H1 (cell line): ENCODE measurements at regions not wholly inside any gene's neighbourhood (a gene's known extent, or its start where the extent isn't known, plus 50 kb on each side); places are given as distances from the start of the nearest gene placed in this dataset.

Experiments
- CHD2 ChIP-seq: IDR thresholded peaks from 2 replicates; pipeline ENCODE4 v1.6.1; 2012; ENCODE audit warnings: low read length, improper control_type of control experiment
- POU5F1 ChIP-seq: IDR thresholded peaks from 2 replicates; pipeline ENCODE4 v1.6.1; 2011; ENCODE audit warnings: low read depth, mild to moderate bottlenecking, low read length, moderate library complexity
- TAF1 ChIP-seq: IDR thresholded peaks from 2 replicates; pipeline ENCODE4 v1.6.1; 2011; ENCODE audit warnings: mild to moderate bottlenecking, low read depth, low read length
- YY1 ChIP-seq: IDR thresholded peaks from 2 replicates; pipeline ENCODE4 v1.6.1; 2011; ENCODE audit warnings: low read depth, mild to moderate bottlenecking, low read length

DNA sequence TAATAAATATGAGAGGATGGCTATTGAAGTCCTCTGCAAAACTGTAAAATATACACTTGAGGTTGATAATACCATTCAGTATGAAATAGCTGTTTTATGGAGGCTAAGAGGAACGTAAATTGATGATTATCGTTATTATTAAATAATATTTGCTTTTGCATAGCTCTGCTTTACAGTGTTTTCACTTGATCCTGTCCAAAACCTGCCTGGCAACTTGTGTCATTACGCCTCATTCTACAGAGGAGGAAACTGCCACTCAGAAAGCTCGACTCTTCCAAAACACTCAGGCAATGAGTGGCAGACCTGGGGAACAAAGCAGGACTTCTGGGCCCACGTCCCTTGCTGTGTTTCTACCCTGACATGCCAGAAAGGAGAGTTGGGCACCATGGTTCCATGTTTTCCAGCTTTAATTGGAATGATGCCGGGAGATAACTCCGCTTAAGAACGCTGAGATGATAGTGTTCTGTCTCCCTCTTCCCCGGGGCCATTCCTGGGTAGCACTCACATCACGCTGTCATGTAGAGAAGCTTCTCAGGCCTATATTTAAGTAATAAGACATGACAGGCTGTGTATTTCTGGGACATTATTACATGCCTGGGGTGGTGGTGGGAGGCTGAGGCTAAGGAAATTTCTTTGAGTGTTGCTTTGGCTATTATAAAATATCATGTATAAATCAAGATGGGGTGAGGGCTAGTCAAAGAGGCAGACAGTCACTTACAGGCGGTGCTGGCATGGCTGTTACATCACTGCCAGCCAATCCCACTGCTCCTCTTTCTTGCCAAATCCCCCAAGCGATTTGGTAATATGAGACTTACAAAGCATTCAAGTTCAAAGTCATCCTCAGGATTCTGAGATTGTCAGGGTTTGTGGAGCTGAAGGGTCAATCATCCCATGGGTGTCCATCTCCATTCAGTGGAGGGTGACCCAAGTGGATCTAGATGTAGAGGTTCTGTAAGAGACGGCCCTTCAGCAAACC lies 501.7 kb downstream of the INSC start (continued):
- TF ChIP-seq POU5F1, result no peak
- TF ChIP-seq CHD2, result no peak
- no peak for TF ChIP-seq TAF1
- TF ChIP-seq YY1, result no peak
